ENCODE measurements at regions not wholly inside any gene's neighbourhood (a gene's known extent, or its start where the extent isn't known, plus 50 kb on each side); places are given as distances from the start of the nearest gene placed in this dataset.
"Not testable (repeated sequence)": the region's sequence is repeated elsewhere in the genome, so short reads cannot be mapped to it uniquely, and the experiment has no call there.

- TF ChIP-seq, protein P1, sequence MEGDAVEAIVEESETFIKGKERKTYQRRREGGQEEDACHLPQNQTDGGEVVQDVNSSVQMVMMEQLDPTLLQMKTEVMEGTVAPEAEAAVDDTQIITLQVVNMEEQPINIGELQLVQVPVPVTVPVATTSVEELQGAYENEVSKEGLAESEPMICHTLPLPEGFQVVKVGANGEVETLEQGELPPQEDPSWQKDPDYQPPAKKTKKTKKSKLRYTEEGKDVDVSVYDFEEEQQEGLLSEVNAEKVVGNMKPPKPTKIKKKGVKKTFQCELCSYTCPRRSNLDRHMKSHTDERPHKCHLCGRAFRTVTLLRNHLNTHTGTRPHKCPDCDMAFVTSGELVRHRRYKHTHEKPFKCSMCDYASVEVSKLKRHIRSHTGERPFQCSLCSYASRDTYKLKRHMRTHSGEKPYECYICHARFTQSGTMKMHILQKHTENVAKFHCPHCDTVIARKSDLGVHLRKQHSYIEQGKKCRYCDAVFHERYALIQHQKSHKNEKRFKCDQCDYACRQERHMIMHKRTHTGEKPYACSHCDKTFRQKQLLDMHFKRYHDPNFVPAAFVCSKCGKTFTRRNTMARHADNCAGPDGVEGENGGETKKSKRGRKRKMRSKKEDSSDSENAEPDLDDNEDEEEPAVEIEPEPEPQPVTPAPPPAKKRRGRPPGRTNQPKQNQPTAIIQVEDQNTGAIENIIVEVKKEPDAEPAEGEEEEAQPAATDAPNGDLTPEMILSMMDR (IDR thresholded peaks at IDR 0.05), result no peak
- intact Hi-C loops (cut with DNase I), result no loop called here
Observed at GRCh38 chr2:11891671-11892440, 145.4 kb downstream of the LPIN1 start.

GRCh38 chr2:11896386-11896785 lies 150.0 kb downstream of the LPIN1 start:
- DNase-seq (no peak), ATAC-seq (no peak)
- Histone ChIP-seq H3K9me3 (no peaks in the 10 kb centered on the region), H3K4me1 (no peaks in the 10 kb centered on the region), H3K27me3 (no peaks in the 10 kb centered on the region), H3K27ac (no peak overlapping the region), H3K36me3 (no peaks in the 10 kb centered on the region), H3K4me3 (no peak overlapping the region)
- intact Hi-C loops (cut with DNase I), result no loop called here
- TF ChIP-seq, protein P1 (IDR thresholded peaks at IDR 0.05), result no peak

More at GRCh38 chr2:11891671-11892440, 145.4 kb downstream of the LPIN1 start:
- Histone ChIP-seq H3K36me3 (no peaks in the 10 kb centered on the region), H3K27ac (no peak overlapping the region), H3K4me1 (no peaks in the 10 kb centered on the region), H3K4me3 (no peak overlapping the region), H3K27me3 (no peaks in the 10 kb centered on the region), H3K9me3 (peaks cover 26% of the 10 kb centered on the region)
- DNase-seq (no peak), ATAC-seq (no peak)

DNA sequence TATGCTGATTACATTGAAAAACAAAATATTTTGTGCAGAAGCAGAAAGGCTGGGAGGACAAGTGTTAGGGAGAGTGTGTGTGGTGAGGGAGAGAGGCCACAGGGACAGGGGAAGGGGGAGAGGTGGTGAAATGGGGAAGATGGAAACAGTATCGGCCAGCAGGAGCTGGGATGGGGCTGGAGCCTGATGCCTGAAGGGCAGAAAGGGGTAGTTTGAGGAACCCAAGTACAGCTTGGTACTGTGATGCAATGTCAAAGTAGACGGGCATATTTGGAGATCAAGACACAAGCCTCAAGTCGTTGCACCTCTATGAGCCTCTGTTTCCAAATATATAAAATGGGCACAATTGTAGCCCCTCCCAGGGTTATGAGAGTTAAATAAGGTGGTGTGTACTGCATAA lies 152.1 kb downstream of the LPIN1 start:
- no peak overlapping the region for H3K27ac ChIP-seq
- intact Hi-C loops (cut with DNase I), result no loop called here
- DNase-seq (no peak), ATAC-seq (peak; percentile 64)
- H3K9me3 ChIP-seq, result no peaks in the 10 kb centered on the region
- no peaks in the 10 kb centered on the region for H3K4me1 ChIP-seq
- no peaks in the 10 kb centered on the region for H3K36me3 ChIP-seq
- H3K27me3 ChIP-seq, result no peaks in the 10 kb centered on the region
- H3K4me3 ChIP-seq, result no peak overlapping the region
- TF ChIP-seq, protein P1 (IDR thresholded peaks at IDR 0.05), result no peak

DNA sequence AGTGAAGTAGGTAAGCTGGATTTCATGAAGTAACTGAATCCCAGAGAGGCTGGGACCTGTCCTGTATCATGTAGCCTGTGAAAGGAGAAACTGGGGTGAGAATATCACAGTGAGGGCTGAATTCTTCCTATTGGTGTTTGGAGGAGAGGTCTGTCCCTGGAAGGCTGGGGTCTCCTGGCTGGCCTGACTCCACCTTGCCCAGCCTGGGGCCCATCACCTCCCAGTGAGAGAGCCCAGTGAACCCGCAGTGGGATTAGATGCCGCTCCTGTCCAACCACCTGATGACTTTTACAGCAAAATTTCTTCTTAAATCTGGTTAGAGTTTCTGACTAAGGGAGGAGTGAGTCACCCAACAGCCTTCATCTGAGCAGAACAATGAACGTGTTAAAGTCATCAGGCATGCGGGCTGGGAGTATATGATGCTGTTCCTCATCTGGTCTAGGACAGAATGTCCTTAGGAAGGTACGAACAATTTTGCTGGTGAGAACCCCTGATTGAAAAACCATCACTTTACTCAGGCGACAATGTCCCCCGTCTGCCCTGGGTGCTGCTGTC lies 152.9 kb downstream of the LPIN1 start:
- H3K27me3 ChIP-seq, result no peaks in the 10 kb centered on the region
- ATAC-seq (no peak), DNase-seq (no peak)
- no peak overlapping the region for H3K27ac ChIP-seq
- no peak overlapping the region for H3K4me3 ChIP-seq
- no peaks in the 10 kb centered on the region for H3K4me1 ChIP-seq
- intact Hi-C loops (cut with DNase I), result no loop called here
- no peaks in the 10 kb centered on the region for H3K36me3 ChIP-seq
- no peaks in the 10 kb centered on the region for H3K9me3 ChIP-seq
- TF ChIP-seq, protein P1 (IDR thresholded peaks at IDR 0.05), result no peak

DNA sequence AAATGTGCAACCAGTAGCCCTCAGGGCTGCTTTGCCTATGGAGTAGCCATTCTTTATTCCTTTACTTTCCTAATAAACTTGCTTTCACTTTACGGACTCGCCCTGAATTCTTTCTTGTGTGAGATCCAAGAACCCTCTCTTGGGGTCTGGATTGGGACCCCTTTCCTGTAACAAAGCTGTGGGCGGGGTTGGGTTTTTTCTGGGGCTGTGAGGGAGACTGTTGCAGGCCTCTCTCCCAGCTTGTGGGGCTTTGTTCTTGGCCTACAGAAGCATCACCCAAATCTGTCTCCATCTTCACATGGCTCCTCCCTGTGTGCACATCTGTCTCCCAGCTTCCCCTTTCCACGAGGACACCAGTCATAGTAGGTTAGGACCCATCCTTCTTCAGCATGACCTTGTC lies 154.5 kb downstream of the LPIN1 start:
- H3K4me1 ChIP-seq; H3K27ac ChIP-seq; H3K36me3 ChIP-seq; H3K27me3 ChIP-seq; DNase-seq; H3K4me3 ChIP-seq; intact Hi-C loops (cut with DNase I); H3K9me3 ChIP-seq; ATAC-seq: not testable (repeated sequence)

- no peak for DNase-seq
- intact Hi-C loops (cut with DNase I), result no loop called here
Observed at GRCh38 chr2:11901351-11902069, 155.1 kb downstream of the LPIN1 start.

More at GRCh38 chr2:11901351-11902069, 155.1 kb downstream of the LPIN1 start:
- ATAC-seq, result no peak
- no peaks in the 10 kb centered on the region for H3K9me3 ChIP-seq
- H3K36me3 ChIP-seq, result no peaks in the 10 kb centered on the region
- H3K4me1 ChIP-seq, result no peaks in the 10 kb centered on the region
- TF ChIP-seq, protein P1 (IDR thresholded peaks at IDR 0.05), result no peak
- H3K4me3 ChIP-seq, result no peak overlapping the region
- no peak overlapping the region for H3K27ac ChIP-seq
- H3K27me3 ChIP-seq, result no peaks in the 10 kb centered on the region
